ENCODE measurements at regions not wholly inside any gene's neighbourhood (a gene's known extent, or its start where the extent isn't known, plus 50 kb on each side); places are given as distances from the start of the nearest gene placed in this dataset.

DNA sequence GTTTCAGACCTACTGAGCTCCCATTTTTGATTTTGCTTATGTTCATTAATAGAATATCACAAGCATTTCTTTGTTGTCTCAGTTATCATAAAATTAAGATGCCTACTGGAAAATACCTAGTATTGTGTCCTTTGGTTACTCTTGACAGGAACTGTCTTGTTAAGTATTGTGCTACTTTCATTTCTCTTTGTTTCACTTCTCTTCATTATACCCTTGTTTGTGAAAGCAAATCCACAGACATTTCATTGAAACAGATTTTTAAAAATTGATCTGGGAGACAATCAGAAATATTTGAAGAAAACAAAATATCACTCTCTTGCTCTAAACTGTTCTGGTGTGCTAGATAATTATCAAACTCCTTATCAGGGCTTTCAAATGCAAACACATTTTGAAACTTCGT lies 290.5 kb upstream of the EYS start:
- TF ChIP-seq CTCF (IDR thresholded peaks at IDR 0.05) (no peak), POLR2A (IDR thresholded peaks at IDR 0.05) (no peak)

All from prostate gland (tissue), 2 donors.